ENCODE measurements at regions not wholly inside any gene's neighbourhood (a gene's known extent, or its start where the extent isn't known, plus 50 kb on each side); places are given as distances from the start of the nearest gene placed in this dataset.
A peak's percentile ranks its signal among the peaks of the same experiment; 100 is the strongest.

DNA sequence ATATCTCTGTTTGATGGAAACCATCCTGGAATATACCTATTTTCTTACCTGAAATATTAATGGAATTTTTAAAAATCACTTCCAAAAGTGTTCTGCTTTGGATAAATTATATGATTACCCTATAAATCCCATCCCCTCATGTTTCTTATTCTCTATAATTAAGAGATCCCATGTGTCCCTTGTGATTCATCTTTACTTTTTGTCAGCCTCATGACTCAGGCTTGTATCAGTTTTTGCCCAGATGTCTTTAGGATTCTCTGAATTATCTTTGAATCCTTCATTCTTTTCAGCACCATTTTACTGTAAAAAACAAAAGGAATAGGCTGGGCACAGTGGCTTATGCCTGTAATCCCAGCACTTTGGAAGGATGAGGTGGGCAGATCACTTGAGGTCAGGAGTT, 804.5 kb upstream of the CITED2 start:
- BruUV-seq (replicated peaks): no TSS peak
- ChIA-PET POLR2A (ENCODE audit: unreplicated experiment) (no interaction called here), CTCF (no interaction called here)
- peak in 1 of 2 experiments; percentile 15 for DNase-seq
- Histone ChIP-seq H3K36me3 (ENCODE audit: low read depth) (no peaks in the 10 kb centered on the region), H3K27me3 (ENCODE audit: insufficient read depth, low read depth) (no peaks in the 10 kb centered on the region), H2AFZ (no peak overlapping the region), H3K4me3 (no peak overlapping the region), H4K20me1 (ENCODE audit: insufficient read depth) (no peaks in the 10 kb centered on the region), H3K4me2 (no peak overlapping the region), H3K9me3 (ENCODE audit: insufficient read depth, low read depth) (no peaks in the 10 kb centered on the region), H3K79me2 (ENCODE audit: low read depth) (no peaks in the 10 kb centered on the region), H3K9me2 (ENCODE audit: insufficient read depth) (no peaks in the 10 kb centered on the region), H3F3A (ENCODE audit: insufficient read depth, low read depth) (peaks cover 10% of the 10 kb centered on the region), H3K27ac (no peak overlapping the region), H3K4me1 (replicated peaks; ENCODE audit: insufficient read depth) (peaks cover 11% of the 10 kb centered on the region)
- intact Hi-C loops (cut with micrococcal nuclease; ENCODE audit: unreplicated experiment): no loop called here
- TF ChIP-seq, protein P1, sequence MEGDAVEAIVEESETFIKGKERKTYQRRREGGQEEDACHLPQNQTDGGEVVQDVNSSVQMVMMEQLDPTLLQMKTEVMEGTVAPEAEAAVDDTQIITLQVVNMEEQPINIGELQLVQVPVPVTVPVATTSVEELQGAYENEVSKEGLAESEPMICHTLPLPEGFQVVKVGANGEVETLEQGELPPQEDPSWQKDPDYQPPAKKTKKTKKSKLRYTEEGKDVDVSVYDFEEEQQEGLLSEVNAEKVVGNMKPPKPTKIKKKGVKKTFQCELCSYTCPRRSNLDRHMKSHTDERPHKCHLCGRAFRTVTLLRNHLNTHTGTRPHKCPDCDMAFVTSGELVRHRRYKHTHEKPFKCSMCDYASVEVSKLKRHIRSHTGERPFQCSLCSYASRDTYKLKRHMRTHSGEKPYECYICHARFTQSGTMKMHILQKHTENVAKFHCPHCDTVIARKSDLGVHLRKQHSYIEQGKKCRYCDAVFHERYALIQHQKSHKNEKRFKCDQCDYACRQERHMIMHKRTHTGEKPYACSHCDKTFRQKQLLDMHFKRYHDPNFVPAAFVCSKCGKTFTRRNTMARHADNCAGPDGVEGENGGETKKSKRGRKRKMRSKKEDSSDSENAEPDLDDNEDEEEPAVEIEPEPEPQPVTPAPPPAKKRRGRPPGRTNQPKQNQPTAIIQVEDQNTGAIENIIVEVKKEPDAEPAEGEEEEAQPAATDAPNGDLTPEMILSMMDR (conservative IDR thresholded peaks at IDR 0.05): no peak
- TF ChIP-seq EZH2 (IDR thresholded peaks at IDR 0.05; ENCODE audit: low read depth): no peak

DNA sequence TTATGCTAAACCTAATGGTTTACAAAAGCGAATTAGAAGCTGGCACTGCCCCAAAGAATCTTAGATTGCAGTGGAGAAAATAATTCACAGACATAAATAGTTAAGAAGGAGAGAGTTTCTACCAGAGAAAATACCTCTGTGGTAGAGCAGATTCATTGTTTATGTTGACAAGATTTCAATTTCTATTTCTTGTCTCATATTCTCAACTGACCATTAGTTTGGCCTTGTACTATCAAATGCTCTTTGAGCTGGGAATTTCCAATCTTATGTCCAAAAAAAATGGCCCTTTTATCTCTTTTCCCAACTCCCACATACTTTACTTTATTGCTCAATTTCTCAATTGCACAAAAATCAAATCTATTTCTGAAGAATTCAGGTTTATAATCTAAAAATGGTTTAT, 804.1 kb upstream of the CITED2 start:
- no peaks in the 10 kb centered on the region for H3K9me3 ChIP-seq (ENCODE audit: insufficient read depth, low read depth)
- BruUV-seq (replicated peaks): no TSS peak
- CTCF ChIA-PET: no interaction called here
- H3K9me2 ChIP-seq (ENCODE audit: insufficient read depth): no peaks in the 10 kb centered on the region
- no peaks in the 10 kb centered on the region for H4K20me1 ChIP-seq (ENCODE audit: insufficient read depth)
- peak in 1 of 2 experiments; percentile 33 for DNase-seq
- TF ChIP-seq, protein P1 (conservative IDR thresholded peaks at IDR 0.05): no peak
- TF ChIP-seq EZH2 (IDR thresholded peaks at IDR 0.05; ENCODE audit: low read depth): no peak
- H2AFZ ChIP-seq: no peak overlapping the region
- H3F3A ChIP-seq (ENCODE audit: insufficient read depth, low read depth): peaks cover 13% of the 10 kb centered on the region
- POLR2A ChIA-PET (ENCODE audit: unreplicated experiment): no interaction called here
- peaks cover 15% of the 10 kb centered on the region for H3K4me1 ChIP-seq (replicated peaks; ENCODE audit: insufficient read depth)
- H3K79me2 ChIP-seq (ENCODE audit: low read depth): no peaks in the 10 kb centered on the region
- H3K4me3 ChIP-seq: no peak overlapping the region
- H3K36me3 ChIP-seq (ENCODE audit: low read depth): no peaks in the 10 kb centered on the region
- H3K27me3 ChIP-seq (ENCODE audit: insufficient read depth, low read depth): no peaks in the 10 kb centered on the region
- no peak overlapping the region for H3K4me2 ChIP-seq
- no peak overlapping the region for H3K27ac ChIP-seq
- intact Hi-C loops (cut with micrococcal nuclease; ENCODE audit: unreplicated experiment): no loop called here

DNA sequence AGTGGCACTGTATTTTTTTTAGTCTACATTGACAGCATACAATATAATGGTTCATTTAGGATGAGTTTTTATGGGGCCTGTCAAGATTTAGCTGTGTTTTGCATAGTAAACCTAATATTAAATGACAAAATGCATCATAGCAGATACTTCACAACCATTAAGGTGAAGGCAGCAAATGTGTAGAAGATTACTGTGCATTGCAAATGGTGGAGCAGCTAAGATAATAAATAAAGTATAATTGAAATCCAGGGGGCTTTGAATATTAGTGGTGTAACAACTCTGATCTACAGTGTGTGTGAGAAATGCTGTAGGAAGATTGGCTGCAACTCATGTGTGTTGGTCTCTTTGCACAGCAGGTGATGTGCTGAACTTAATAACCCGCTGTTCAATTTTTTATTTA, 801.9 kb upstream of the CITED2 start:
- POLR2A ChIA-PET (ENCODE audit: unreplicated experiment): no interaction called here

More for the DNA sequence above, 801.9 kb upstream of the CITED2 start:
- no peaks in the 10 kb centered on the region for H3K27me3 ChIP-seq (ENCODE audit: insufficient read depth, low read depth)
- no peaks in the 10 kb centered on the region for H4K20me1 ChIP-seq (ENCODE audit: insufficient read depth)
- no peak overlapping the region for H3K4me3 ChIP-seq
- H3F3A ChIP-seq (ENCODE audit: insufficient read depth, low read depth): peaks cover 13% of the 10 kb centered on the region
- no TSS peak for BruUV-seq (replicated peaks)
- H2AFZ ChIP-seq: no peak overlapping the region
- peaks cover 18% of the 10 kb centered on the region for H3K4me1 ChIP-seq (replicated peaks; ENCODE audit: insufficient read depth)
- no peak overlapping the region for H3K4me2 ChIP-seq
- TF ChIP-seq, protein P1 (conservative IDR thresholded peaks at IDR 0.05): no peak
- TF ChIP-seq EZH2 (IDR thresholded peaks at IDR 0.05; ENCODE audit: low read depth): no peak
- no peaks in the 10 kb centered on the region for H3K79me2 ChIP-seq (ENCODE audit: low read depth)
- no peak for DNase-seq
- peaks cover 8% of the 10 kb centered on the region; the same call in 1 of the 2 replicates for H3K9me3 ChIP-seq (ENCODE audit: insufficient read depth, low read depth)
- no peak overlapping the region for H3K27ac ChIP-seq
- H3K36me3 ChIP-seq (ENCODE audit: low read depth): no peaks in the 10 kb centered on the region
- CTCF ChIA-PET: no interaction called here
- intact Hi-C loops (cut with micrococcal nuclease; ENCODE audit: unreplicated experiment): no loop called here
- no peaks in the 10 kb centered on the region for H3K9me2 ChIP-seq (ENCODE audit: insufficient read depth)

Measured in PC-9 (cell line).